Mesendoderm (in vitro differentiated cells): ENCODE measurements at regions not wholly inside any gene's neighbourhood (a gene's known extent, or its start where the extent isn't known, plus 50 kb on each side); places are given as distances from the start of the nearest gene placed in this dataset.

Experiments used
- DNase-seq: peaks from one replicate; pipeline ENCODE4 v3.0.0; 2013
- H2AK5ac ChIP-seq: 2 replicates; pipeline ENCODE4 v1.6.1; 2013; ENCODE audit warnings: low read length, inconsistent platforms
- H2BK120ac ChIP-seq: 2 replicates; pipeline ENCODE4 v1.6.1; 2013; ENCODE audit warnings: low read depth, mild to moderate bottlenecking, low read length, moderate library complexity, mixed read lengths
- H2BK15ac ChIP-seq: replicated peaks from 2 replicates; pipeline ENCODE4 v1.6.1; 2013; ENCODE audit warnings: low read depth, mild to moderate bottlenecking, moderate library complexity
- H2BK5ac ChIP-seq: 2 replicates; pipeline ENCODE4 v1.6.1; 2013; ENCODE audit warnings: low read length, inconsistent platforms
- H3K18ac ChIP-seq: 2 replicates; pipeline ENCODE4 v1.6.1; 2013; ENCODE audit warnings: mild to moderate bottlenecking, low read length, mixed read lengths
- H3K23ac ChIP-seq: one replicate; pipeline ENCODE4 v1.6.1; 2013; ENCODE audit warnings: low read length
- H3K27ac ChIP-seq: 2 replicates; pipeline ENCODE4 v1.5.1; 2013; ENCODE audit warnings: low read depth, mild to moderate bottlenecking, inconsistent platforms, low read length, moderate library complexity
- H3K27me3 ChIP-seq: 2 replicates; pipeline ENCODE4 v1.6.1; 2013; ENCODE audit warnings: low read length, control low read depth, mild to moderate bottlenecking, inconsistent platforms; ENCODE audit not compliant: insufficient read depth, poor library complexity
- H3K36me3 ChIP-seq: 2 replicates; pipeline ENCODE4 v1.6.1; 2013; ENCODE audit warnings: low read length, inconsistent platforms; ENCODE audit not compliant: control insufficient read depth, insufficient read depth
- H3K4ac ChIP-seq: one replicate; pipeline ENCODE4 v1.6.1; 2013; ENCODE audit warnings: low read depth, mild to moderate bottlenecking, low read length, moderate library complexity
- H3K4me1 ChIP-seq: 2 replicates; pipeline ENCODE4 v1.6.1; 2013; ENCODE audit warnings: low read depth, low read length, inconsistent platforms; ENCODE audit not compliant: control insufficient read depth
- H3K4me2 ChIP-seq: 2 replicates; pipeline ENCODE4 v1.6.1; 2013; ENCODE audit warnings: low read length
- H3K4me3 ChIP-seq: 2 replicates; pipeline ENCODE4 v1.5.1; 2013; ENCODE audit warnings: mild to moderate bottlenecking, low read length
- H3K56ac ChIP-seq: one replicate; pipeline ENCODE4 v1.6.1; 2013; ENCODE audit warnings: low read length
- H3K79me1 ChIP-seq: 2 replicates; pipeline ENCODE4 v1.6.1; 2013; ENCODE audit warnings: low read length, inconsistent platforms
- H3K79me2 ChIP-seq: 2 replicates; pipeline ENCODE4 v1.6.1; 2013; ENCODE audit warnings: mild to moderate bottlenecking, low read length; ENCODE audit not compliant: control insufficient read depth, insufficient read depth
- H3K9ac ChIP-seq: 2 replicates; pipeline ENCODE4 v1.6.1; 2013; ENCODE audit warnings: low read length, inconsistent platforms
- H4K5ac ChIP-seq: one replicate; pipeline ENCODE4 v1.6.1; 2013; ENCODE audit warnings: low read length
- H4K8ac ChIP-seq: one replicate; pipeline ENCODE4 v1.6.1; 2013; ENCODE audit warnings: low read depth, mild to moderate bottlenecking, control low read depth, low read length, moderate library complexity
- WGBS: extraction: QIAGEN DNeasy Blood & Tissue Kit; methylation state at CpG from one replicate; pipeline ENCODE4 v1.1.7; 2013; ENCODE audit warnings: low lambda C conversion rate, missing lambda C conversion rate; ENCODE audit not compliant: insufficient coverage; ENCODE audit errors: extremely low coverage; 5-methylcytosine and 5-hydroxymethylcytosine counted together

DNA sequence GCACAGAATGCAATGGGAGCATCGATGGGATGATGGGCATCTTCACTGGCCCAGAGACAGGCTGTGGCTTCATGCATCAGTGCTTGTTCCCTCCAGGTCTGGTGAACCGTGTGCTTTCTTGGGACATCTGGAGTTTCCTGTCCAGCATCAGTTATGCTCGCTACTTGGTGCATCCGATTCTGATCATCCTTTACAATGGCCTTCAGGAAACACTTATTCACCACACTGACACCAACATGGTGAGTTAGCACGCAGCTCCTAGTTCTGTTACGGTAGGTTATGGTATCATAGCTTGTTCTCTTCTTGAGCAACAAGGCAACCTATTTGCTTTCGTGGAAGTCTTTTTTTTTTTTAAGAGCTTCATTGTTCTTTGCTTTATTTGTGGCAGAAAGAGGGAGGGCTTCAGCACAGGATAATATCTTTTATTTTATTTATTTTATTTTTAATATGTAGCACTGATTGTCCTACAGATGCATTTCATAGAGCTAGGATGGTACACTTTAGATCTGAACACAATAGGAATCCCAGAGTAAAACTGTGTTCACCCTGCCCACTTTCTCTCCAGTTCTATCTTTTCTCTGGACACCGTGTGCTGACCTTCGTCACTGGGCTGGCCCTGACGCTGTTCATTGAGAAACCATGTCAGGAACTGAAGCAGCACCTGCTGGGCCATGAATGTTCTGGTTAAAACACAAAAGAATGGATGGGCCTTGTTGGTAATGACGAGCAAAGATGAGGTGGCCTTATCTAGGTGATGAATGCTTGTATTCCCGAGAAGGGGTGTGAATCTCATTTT is 71.2 kb upstream of the SEC11C start:
- H2BK120ac ChIP-seq: no peak overlapping the region
- no peak overlapping the region for H2BK5ac ChIP-seq
- no peak overlapping the region for H2BK15ac ChIP-seq
- H3K23ac ChIP-seq: no peak overlapping the region
- no peak overlapping the region for H2AK5ac ChIP-seq
- H3K4me1 ChIP-seq: no peaks in the 10 kb centered on the region
- H4K5ac ChIP-seq: no peak overlapping the region
- H3K18ac ChIP-seq: no peak overlapping the region
- no peak overlapping the region for H3K27ac ChIP-seq
- no peak overlapping the region for H3K4ac ChIP-seq
- DNase-seq: no peak
- no peak overlapping the region for H3K4me3 ChIP-seq
- H3K9ac ChIP-seq: no peak overlapping the region
- WGBS: no CpG with 5 or more reads among the region's 12 CpGs
- H3K79me1 ChIP-seq: no peaks in the 10 kb centered on the region
- no peaks in the 10 kb centered on the region for H3K79me2 ChIP-seq
- H4K8ac ChIP-seq: no peak overlapping the region
- no peaks in the 10 kb centered on the region for H3K36me3 ChIP-seq
- no peak overlapping the region for H3K56ac ChIP-seq
- no peaks in the 10 kb centered on the region for H3K27me3 ChIP-seq
- no peak overlapping the region for H3K4me2 ChIP-seq

DNA sequence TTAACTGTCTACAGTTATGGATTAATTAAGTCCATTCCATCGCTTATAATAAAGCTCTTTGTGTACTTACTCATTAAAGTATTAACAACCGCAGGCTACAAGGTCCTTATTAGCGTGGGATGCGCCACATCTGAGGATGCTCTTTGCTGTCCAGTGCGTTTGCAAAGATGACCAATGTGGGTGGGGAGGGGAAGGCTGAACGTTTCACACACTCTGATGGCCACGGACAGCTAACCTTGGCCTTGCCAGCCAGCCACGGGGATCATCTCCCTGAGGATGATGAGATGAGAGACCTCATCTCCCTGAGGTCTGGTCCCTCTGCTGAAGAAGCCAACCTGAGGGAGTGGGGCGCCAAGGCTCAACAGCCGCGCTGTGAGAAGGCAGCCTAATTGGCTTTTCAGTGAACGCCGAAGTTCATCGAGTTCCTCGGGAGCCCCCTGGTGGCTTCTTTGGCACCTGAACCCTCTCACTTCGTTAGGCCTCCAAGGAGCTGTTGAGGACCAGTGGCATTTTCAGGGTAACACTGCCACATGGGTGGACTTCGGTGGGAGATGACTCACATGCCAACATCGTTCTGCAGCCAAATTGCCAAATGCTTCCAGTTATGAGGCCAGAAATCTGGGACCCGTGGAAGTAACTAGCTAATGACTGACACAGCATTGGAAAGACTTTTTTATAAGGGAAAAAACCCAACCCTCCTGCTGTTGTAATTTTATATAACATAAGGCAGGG is 69.3 kb upstream of the SEC11C start:
- Histone ChIP-seq H2BK15ac (no peak overlapping the region), H3K4me3 (no peak overlapping the region), H4K8ac (no peak overlapping the region), H3K9ac (no peak overlapping the region), H2BK5ac (no peak overlapping the region), H3K27ac (no peak overlapping the region), H3K79me1 (no peaks in the 10 kb centered on the region), H3K4me2 (no peak overlapping the region), H3K23ac (no peak overlapping the region), H3K4me1 (no peaks in the 10 kb centered on the region), H3K18ac (no peak overlapping the region), H3K79me2 (no peaks in the 10 kb centered on the region), H3K4ac (no peak overlapping the region), H3K36me3 (no peaks in the 10 kb centered on the region), H3K27me3 (no peaks in the 10 kb centered on the region), H2BK120ac (no peak overlapping the region), H3K56ac (no peak overlapping the region), H4K5ac (no peak overlapping the region), H2AK5ac (no peak overlapping the region)
- peak; percentile 93 for DNase-seq
- no CpG with 5 or more reads among the region's 19 CpGs for WGBS

DNA sequence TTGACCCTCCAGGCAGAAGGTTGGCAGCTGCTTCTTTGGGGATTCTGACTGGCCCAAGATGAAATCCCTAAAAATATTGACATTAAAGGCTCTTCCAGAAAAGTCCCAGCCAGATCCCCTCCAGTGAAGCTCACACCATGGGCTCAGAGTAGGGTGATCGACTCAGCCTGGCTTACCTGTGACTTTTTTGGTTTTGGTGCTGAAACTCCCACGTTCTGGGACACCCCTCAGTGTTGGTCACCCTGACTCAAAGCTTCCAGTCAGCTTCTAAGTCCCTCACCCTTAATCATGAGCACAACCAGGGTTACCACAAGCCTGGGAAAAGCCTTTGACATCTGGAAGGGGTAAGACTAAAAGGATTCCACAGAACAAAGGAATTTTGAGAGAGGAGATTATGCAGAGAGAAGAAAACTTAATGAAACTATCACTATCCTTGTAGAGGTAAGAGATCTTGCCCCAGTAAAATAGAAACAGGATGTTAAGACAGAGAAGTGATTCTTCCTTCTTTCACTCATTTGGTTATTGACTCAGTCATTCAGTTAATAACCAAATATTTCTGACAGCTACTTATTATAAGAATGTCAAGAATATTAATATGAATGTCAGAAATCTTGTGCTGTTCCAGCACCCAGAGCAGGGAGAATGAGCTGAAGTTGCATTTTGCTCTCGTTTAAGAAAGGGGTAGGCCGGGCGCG is 66.8 kb upstream of the SEC11C start:
- Histone ChIP-seq H3K27ac (no peak overlapping the region), H3K4me3 (no peak overlapping the region), H3K4me1 (no peaks in the 10 kb centered on the region), H2BK5ac (no peak overlapping the region), H3K4me2 (no peak overlapping the region), H2AK5ac (no peak overlapping the region), H3K4ac (no peak overlapping the region), H3K79me1 (no peaks in the 10 kb centered on the region), H4K5ac (no peak overlapping the region), H3K9ac (no peak overlapping the region), H3K56ac (no peak overlapping the region), H3K18ac (no peak overlapping the region), H4K8ac (no peak overlapping the region), H3K23ac (no peak overlapping the region), H3K79me2 (no peaks in the 10 kb centered on the region), H3K36me3 (no peaks in the 10 kb centered on the region), H2BK120ac (no peak overlapping the region), H3K27me3 (no peaks in the 10 kb centered on the region), H2BK15ac (no peak overlapping the region)
- WGBS: no CpG with 5 or more reads among the region's 6 CpGs
- DNase-seq: no peak

DNA sequence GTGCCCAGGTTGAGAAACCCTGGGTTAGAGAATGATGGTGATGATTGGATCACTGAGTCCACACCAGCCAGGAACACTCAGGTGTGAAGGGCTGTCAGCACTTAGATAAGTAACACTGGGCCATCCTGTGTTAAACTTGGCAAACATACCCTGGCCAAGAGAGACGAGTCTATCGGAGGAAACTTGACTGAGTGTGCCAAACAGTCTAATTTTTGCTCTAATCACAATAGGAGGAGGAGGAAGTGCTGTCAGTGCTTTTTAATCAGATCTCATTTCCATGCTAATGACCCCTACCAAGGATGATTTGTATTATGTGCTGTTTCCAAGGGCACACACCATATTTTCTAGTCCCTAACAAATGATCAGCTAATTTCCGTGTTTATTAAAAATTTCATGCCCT is 63.8 kb upstream of the SEC11C start:
- H4K5ac ChIP-seq: no peak overlapping the region
- H3K27me3 ChIP-seq: no peaks in the 10 kb centered on the region
- H3K9ac ChIP-seq: no peak overlapping the region
- no peak overlapping the region for H2AK5ac ChIP-seq
- WGBS: no CpG with 5 or more reads among the region's 3 CpGs
- no peak overlapping the region for H3K27ac ChIP-seq
- H3K4me3 ChIP-seq: no peak overlapping the region
- no peak overlapping the region for H2BK15ac ChIP-seq
- H3K56ac ChIP-seq: no peak overlapping the region
- H3K4me1 ChIP-seq: no peaks in the 10 kb centered on the region
- H2BK5ac ChIP-seq: no peak overlapping the region
- no peak for DNase-seq
- H3K4me2 ChIP-seq: no peak overlapping the region
- H3K18ac ChIP-seq: no peak overlapping the region
- H4K8ac ChIP-seq: no peak overlapping the region
- H3K4ac ChIP-seq: no peak overlapping the region
- no peaks in the 10 kb centered on the region for H3K36me3 ChIP-seq
- no peaks in the 10 kb centered on the region for H3K79me2 ChIP-seq
- no peak overlapping the region for H3K23ac ChIP-seq
- no peaks in the 10 kb centered on the region for H3K79me1 ChIP-seq
- H2BK120ac ChIP-seq: no peak overlapping the region

DNA sequence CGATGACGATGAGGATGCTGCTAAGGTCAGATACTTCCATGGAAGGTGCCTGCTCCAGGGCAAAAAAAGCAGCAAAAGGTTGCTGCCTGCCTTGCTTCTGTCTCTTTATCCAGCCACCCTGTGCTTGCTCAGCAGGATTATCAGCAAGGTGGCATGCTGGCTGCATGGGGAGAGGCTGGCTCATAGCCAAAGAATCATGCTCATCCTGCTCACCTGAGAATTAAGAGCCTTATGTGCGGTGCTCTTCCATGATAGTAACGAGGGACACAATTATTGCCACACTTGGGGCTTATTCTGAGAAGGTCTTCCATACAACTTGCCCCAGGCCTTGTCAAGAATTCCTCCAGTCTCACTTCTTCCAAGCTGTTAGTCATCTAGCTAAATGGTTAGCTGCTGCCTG is 60.4 kb upstream of the SEC11C start:
- H3K18ac ChIP-seq: no peak overlapping the region
- no peak overlapping the region for H2AK5ac ChIP-seq
- H4K5ac ChIP-seq: no peak overlapping the region
- H2BK15ac ChIP-seq: no peak overlapping the region
- H3K79me2 ChIP-seq: no peaks in the 10 kb centered on the region
- no peak overlapping the region for H3K4me2 ChIP-seq
- no peak overlapping the region for H3K4ac ChIP-seq
- no peak overlapping the region for H3K56ac ChIP-seq
- no peak overlapping the region for H2BK120ac ChIP-seq
- DNase-seq: no peak
- H3K9ac ChIP-seq: no peak overlapping the region
- no peak overlapping the region for H3K27ac ChIP-seq
- H3K4me1 ChIP-seq: no peaks in the 10 kb centered on the region
- no peaks in the 10 kb centered on the region for H3K27me3 ChIP-seq
- no peaks in the 10 kb centered on the region for H3K36me3 ChIP-seq
- H2BK5ac ChIP-seq: no peak overlapping the region
- WGBS: no CpG with 5 or more reads among the region's 4 CpGs
- no peak overlapping the region for H3K23ac ChIP-seq
- H3K79me1 ChIP-seq: no peaks in the 10 kb centered on the region
- no peak overlapping the region for H4K8ac ChIP-seq
- no peak overlapping the region for H3K4me3 ChIP-seq
